ENCODE measurements at regions not wholly inside any gene's neighbourhood (a gene's known extent, or its start where the extent isn't known, plus 50 kb on each side); places are given as distances from the start of the nearest gene placed in this dataset.

GRCh38 chr14:71758229-71758951 lies 173.8 kb upstream of the RGS6 start:
- FAIRE-seq (no peak), DNase-seq (peak in 2 of 5 donors; percentile 21 to 29)
- intact Hi-C loops (cut with DNase I), result no loop called here
- H3K36me3 ChIP-seq (ENCODE audit: control insufficient read depth in 2 of 3, insufficient read depth in 3 of 3, low read length in 3 of 3), result no peaks in the 10 kb centered on the region
- no peak overlapping the region for H3K9ac ChIP-seq (ENCODE audit: low read length in 3 of 3)
- H3K4me1 ChIP-seq (ENCODE audit: control insufficient read depth in 2 of 3, insufficient read depth in 2 of 3, low read depth in 1 of 3, low read length in 3 of 3), result no peaks in the 10 kb centered on the region
- peaks cover 0 to 7% (median 0%) of the 10 kb centered on the region in 3 donors for H3K9me3 ChIP-seq (ENCODE audit: control insufficient read depth in 2 of 3, insufficient read depth in 1 of 3, low read length in 3 of 3)
- no peaks in the 10 kb centered on the region for H3K27me3 ChIP-seq (ENCODE audit: control insufficient read depth, insufficient read depth, low read length)
- TF ChIP-seq CTCF (IDR thresholded peaks at IDR 0.05; ENCODE audit: borderline replicate concordance, extremely low read depth, insufficient read depth), result no peak
- H3K27ac ChIP-seq (ENCODE audit: low read depth in 2 of 2, low read length in 2 of 2), result no peak overlapping the region
- no peak overlapping the region for H3K4me3 ChIP-seq (ENCODE audit: low read length in 3 of 3)

GRCh38 chr14:71762575-71762974 lies 169.7 kb upstream of the RGS6 start:
- TF ChIP-seq CTCF (IDR thresholded peaks at IDR 0.05; ENCODE audit: borderline replicate concordance, extremely low read depth, insufficient read depth), result no peak
- intact Hi-C loops (cut with DNase I), result no loop called here
- peaks cover 0 to 7% (median 0%) of the 10 kb centered on the region in 3 donors for H3K9me3 ChIP-seq (ENCODE audit: control insufficient read depth in 2 of 3, insufficient read depth in 1 of 3, low read length in 3 of 3)
- H3K27me3 ChIP-seq (ENCODE audit: control insufficient read depth, insufficient read depth, low read length), result no peaks in the 10 kb centered on the region
- H3K9ac ChIP-seq (ENCODE audit: low read length in 3 of 3), result no peak overlapping the region
- DNase-seq, result no peak
- no peaks in the 10 kb centered on the region for H3K4me1 ChIP-seq (ENCODE audit: control insufficient read depth in 2 of 3, insufficient read depth in 2 of 3, low read depth in 1 of 3, low read length in 3 of 3)
- FAIRE-seq, result no peak
- no peak overlapping the region for H3K4me3 ChIP-seq (ENCODE audit: low read length in 3 of 3)
- no peak overlapping the region for H3K27ac ChIP-seq (ENCODE audit: low read depth in 2 of 2, low read length in 2 of 2)
- no peaks in the 10 kb centered on the region for H3K36me3 ChIP-seq (ENCODE audit: control insufficient read depth in 2 of 3, insufficient read depth in 3 of 3, low read length in 3 of 3)

GRCh38 chr14:71764701-71765382 lies 167.4 kb upstream of the RGS6 start:
- Histone ChIP-seq H3K36me3 (ENCODE audit: control insufficient read depth in 2 of 3, insufficient read depth in 3 of 3, low read length in 3 of 3) (no peaks in the 10 kb centered on the region), H3K9me3 (ENCODE audit: control insufficient read depth in 2 of 3, insufficient read depth in 1 of 3, low read length in 3 of 3) (peaks cover 0 to 7% (median 0%) of the 10 kb centered on the region in 3 donors), H3K4me3 (ENCODE audit: low read length in 3 of 3) (peak overlapping the region in 2 of 3 donors; percentile 32 to 51), H3K9ac (ENCODE audit: low read length in 3 of 3) (no peak overlapping the region), H3K4me1 (ENCODE audit: control insufficient read depth in 2 of 3, insufficient read depth in 2 of 3, low read depth in 1 of 3, low read length in 3 of 3) (no peaks in the 10 kb centered on the region), H3K27ac (ENCODE audit: low read depth in 2 of 2, low read length in 2 of 2) (no peak overlapping the region), H3K27me3 (ENCODE audit: control insufficient read depth, insufficient read depth, low read length) (no peaks in the 10 kb centered on the region)
- DNase-seq, result peak in 1 of 5 donors; percentile 38
- TF ChIP-seq CTCF (IDR thresholded peaks at IDR 0.05; ENCODE audit: borderline replicate concordance, extremely low read depth, insufficient read depth), result no peak
- intact Hi-C loops (cut with DNase I), result no loop called here
- FAIRE-seq, result no peak

Measured in kidney (tissue), 13 donors.